DOHH2 (cell line): ENCODE measurements at regions not wholly inside any gene's neighbourhood (a gene's known extent, or its start where the extent isn't known, plus 50 kb on each side); places are given as distances from the start of the nearest gene placed in this dataset.

Experiments used
- H3F3A ChIP-seq: fragments of 200-600 bp; sonication (generic), shearing (Covaris generic); 2 replicates; pipeline ENCODE4 v1.6.0; 2016; ENCODE audit warnings: antibody characterized with exemption, mild to moderate bottlenecking; ENCODE audit not compliant: control insufficient read depth, insufficient read depth
- H3K27ac ChIP-seq: fragments of 200-600 bp; sonication (generic); 2 replicates; pipeline ENCODE4 v1.5.1; 2014; ENCODE audit warnings: low read depth, mild to moderate bottlenecking, low read length, moderate library complexity
- H3K27me3 ChIP-seq: fragments of 200-600 bp; sonication (generic); 2 replicates; pipeline ENCODE4 v1.6.1; 2014; ENCODE audit warnings: mild to moderate bottlenecking, low read length, mixed read lengths; ENCODE audit not compliant: control insufficient read depth
- H3K36me3 ChIP-seq: fragments of 200-600 bp; sonication (generic); 2 replicates; pipeline ENCODE4 v1.6.1; 2014; ENCODE audit warnings: mild to moderate bottlenecking, low read length, moderate library complexity, mixed read lengths; ENCODE audit not compliant: control insufficient read depth
- H3K4me1 ChIP-seq: fragments of 200-600 bp; sonication (generic); 2 replicates; pipeline ENCODE4 v1.6.1; 2014; ENCODE audit warnings: mild to moderate bottlenecking, low read length, mixed read lengths; ENCODE audit not compliant: control insufficient read depth
- H3K4me2 ChIP-seq: fragments of 200-600 bp; sonication (generic); 2 replicates; pipeline ENCODE4 v1.6.0; 2014; ENCODE audit warnings: mild to moderate bottlenecking, low read length, moderate library complexity
- H3K4me3 ChIP-seq: fragments of 200-600 bp; sonication (generic); 2 replicates; pipeline ENCODE4 v1.5.1; 2014; ENCODE audit warnings: mild to moderate bottlenecking, low read length, mixed read lengths
- H3K79me2 ChIP-seq: fragments of 200-600 bp; sonication (generic); 2 replicates; pipeline ENCODE4 v1.6.1; 2014; ENCODE audit warnings: mild to moderate bottlenecking, low read length, mixed read lengths; ENCODE audit not compliant: control insufficient read depth
- H3K9me2 ChIP-seq: fragments of 200-600 bp; sonication (generic); replicated peaks from 2 replicates; pipeline ENCODE4 v1.6.1; 2014; ENCODE audit warnings: mild to moderate bottlenecking, low read length, mixed read lengths; ENCODE audit not compliant: control insufficient read depth
- H3K9me3 ChIP-seq: fragments of 200-600 bp; sonication (generic); 2 replicates; pipeline ENCODE4 v1.6.1; 2014; ENCODE audit warnings: antibody characterized with exemption, low read length, mixed read lengths; ENCODE audit not compliant: control insufficient read depth, insufficient read depth
- H4K20me1 ChIP-seq: fragments of 200-600 bp; sonication (generic); 2 replicates; pipeline ENCODE4 v1.6.0; 2014; ENCODE audit warnings: low read depth, mild to moderate bottlenecking, antibody characterized with exemption, low read length, moderate library complexity; ENCODE audit not compliant: control insufficient read depth, insufficient read depth
- CTCF ChIP-seq: fragments of 200-600 bp; sonication (generic); IDR thresholded peaks from one replicate; pipeline ENCODE4 v1.5.1; 2014; ENCODE audit warnings: antibody characterized with exemption, mild to moderate bottlenecking, low read depth, low read length; ENCODE audit not compliant: poor library complexity, severe bottlenecking
- EZH2phosphoT487 ChIP-seq: fragments of 200-600 bp; sonication (generic); IDR thresholded peaks from 2 replicates; pipeline ENCODE4 v1.6.1; 2017; ENCODE audit warnings: borderline replicate concordance, mild to moderate bottlenecking, antibody characterized with exemption, low read length, moderate library complexity, mixed read lengths

GRCh38 chr7:34544621-34545020 is 113.4 kb upstream of the NPSR1 start:
- Histone ChIP-seq H3K79me2 (no peaks in the 10 kb centered on the region), H3F3A (no peaks in the 10 kb centered on the region), H3K36me3 (no peaks in the 10 kb centered on the region), H3K9me2 (no peaks in the 10 kb centered on the region), H3K9me3 (peaks cover 7% of the 10 kb centered on the region; the same call in 1 of the 2 replicates), H3K27me3 (no peaks in the 10 kb centered on the region), H4K20me1 (no peaks in the 10 kb centered on the region), H3K4me2 (no peak overlapping the region), H3K4me1 (no peaks in the 10 kb centered on the region), H3K4me3 (no peak overlapping the region), H3K27ac (no peak overlapping the region)
- TF ChIP-seq CTCF: no peak
- no peak for TF ChIP-seq EZH2phosphoT487

- Histone ChIP-seq H3K27me3 (no peaks in the 10 kb centered on the region), H3K36me3 (no peaks in the 10 kb centered on the region), H3F3A (no peaks in the 10 kb centered on the region), H3K9me2 (no peaks in the 10 kb centered on the region), H3K27ac (no peak overlapping the region), H3K4me1 (no peaks in the 10 kb centered on the region), H3K79me2 (no peaks in the 10 kb centered on the region), H3K4me2 (no peak overlapping the region), H4K20me1 (no peaks in the 10 kb centered on the region), H3K9me3 (peaks cover 4% of the 10 kb centered on the region; the same call in 1 of the 2 replicates), H3K4me3 (no peak overlapping the region)
- TF ChIP-seq CTCF: no peak
- no peak for TF ChIP-seq EZH2phosphoT487
These were observed 107.0 kb upstream of the NPSR1 start for GRCh38 chr7:34550996-34551395.

- no peak overlapping the region for H3K27ac ChIP-seq
- no peak for TF ChIP-seq CTCF
- TF ChIP-seq EZH2phosphoT487: no peak
- H3K27me3 ChIP-seq: no peaks in the 10 kb centered on the region
- no peak overlapping the region for H3K4me2 ChIP-seq
- H3K4me3 ChIP-seq: no peak overlapping the region
- H3K4me1 ChIP-seq: no peaks in the 10 kb centered on the region
- no peaks in the 10 kb centered on the region for H3K79me2 ChIP-seq
- H4K20me1 ChIP-seq: no peaks in the 10 kb centered on the region
- peaks cover 4% of the 10 kb centered on the region; the same call in 1 of the 2 replicates for H3K9me3 ChIP-seq
- no peaks in the 10 kb centered on the region for H3K36me3 ChIP-seq
- H3F3A ChIP-seq: no peaks in the 10 kb centered on the region
- H3K9me2 ChIP-seq: no peaks in the 10 kb centered on the region
These were observed 105.5 kb upstream of the NPSR1 start for GRCh38 chr7:34552502-34552901.
